ENCODE measurements at regions not wholly inside any gene's neighbourhood (a gene's known extent, or its start where the extent isn't known, plus 50 kb on each side); places are given as distances from the start of the nearest gene placed in this dataset.
"Not testable (repeated sequence)": the region's sequence is repeated elsewhere in the genome, so short reads cannot be mapped to it uniquely, and the experiment has no call there.

DNA sequence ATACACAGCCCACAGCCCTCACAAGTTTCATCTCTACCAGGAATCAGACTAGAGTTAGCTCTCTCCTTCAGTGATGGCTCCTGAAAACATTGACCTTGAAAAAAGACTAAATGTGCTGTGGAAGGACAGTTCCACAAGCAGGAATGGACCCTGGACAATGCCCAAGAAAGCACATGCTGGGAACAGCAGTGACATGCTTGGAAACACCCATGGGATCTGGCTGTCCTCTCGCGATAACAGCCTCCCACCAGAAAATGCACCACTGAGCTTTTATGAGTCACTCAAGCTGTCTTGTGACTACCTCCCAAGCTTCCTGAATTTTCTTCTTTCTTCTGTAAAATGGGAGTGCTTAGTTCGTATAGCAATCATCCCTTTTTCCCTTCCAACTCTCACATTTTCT lies 269.2 kb downstream of the LRATD1 start:
- H3K4me3 ChIP-seq (ENCODE audit: low read depth, low read length) = no peak overlapping the region
- TF ChIP-seq, protein P1, sequence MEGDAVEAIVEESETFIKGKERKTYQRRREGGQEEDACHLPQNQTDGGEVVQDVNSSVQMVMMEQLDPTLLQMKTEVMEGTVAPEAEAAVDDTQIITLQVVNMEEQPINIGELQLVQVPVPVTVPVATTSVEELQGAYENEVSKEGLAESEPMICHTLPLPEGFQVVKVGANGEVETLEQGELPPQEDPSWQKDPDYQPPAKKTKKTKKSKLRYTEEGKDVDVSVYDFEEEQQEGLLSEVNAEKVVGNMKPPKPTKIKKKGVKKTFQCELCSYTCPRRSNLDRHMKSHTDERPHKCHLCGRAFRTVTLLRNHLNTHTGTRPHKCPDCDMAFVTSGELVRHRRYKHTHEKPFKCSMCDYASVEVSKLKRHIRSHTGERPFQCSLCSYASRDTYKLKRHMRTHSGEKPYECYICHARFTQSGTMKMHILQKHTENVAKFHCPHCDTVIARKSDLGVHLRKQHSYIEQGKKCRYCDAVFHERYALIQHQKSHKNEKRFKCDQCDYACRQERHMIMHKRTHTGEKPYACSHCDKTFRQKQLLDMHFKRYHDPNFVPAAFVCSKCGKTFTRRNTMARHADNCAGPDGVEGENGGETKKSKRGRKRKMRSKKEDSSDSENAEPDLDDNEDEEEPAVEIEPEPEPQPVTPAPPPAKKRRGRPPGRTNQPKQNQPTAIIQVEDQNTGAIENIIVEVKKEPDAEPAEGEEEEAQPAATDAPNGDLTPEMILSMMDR (IDR thresholded peaks at IDR 0.05; ENCODE audit: insufficient read depth, low read length) = no peak
- no peak for DNase-seq (ENCODE audit: low read depth)

- H3K4me3 ChIP-seq (ENCODE audit: low read depth, low read length) = no peak overlapping the region
- TF ChIP-seq, protein P1 (IDR thresholded peaks at IDR 0.05; ENCODE audit: insufficient read depth, low read length) = no peak
- no peak for DNase-seq (ENCODE audit: low read depth)
These were observed 270.4 kb downstream of the LRATD1 start for GRCh38 chr2:14902953-14903352.

DNA sequence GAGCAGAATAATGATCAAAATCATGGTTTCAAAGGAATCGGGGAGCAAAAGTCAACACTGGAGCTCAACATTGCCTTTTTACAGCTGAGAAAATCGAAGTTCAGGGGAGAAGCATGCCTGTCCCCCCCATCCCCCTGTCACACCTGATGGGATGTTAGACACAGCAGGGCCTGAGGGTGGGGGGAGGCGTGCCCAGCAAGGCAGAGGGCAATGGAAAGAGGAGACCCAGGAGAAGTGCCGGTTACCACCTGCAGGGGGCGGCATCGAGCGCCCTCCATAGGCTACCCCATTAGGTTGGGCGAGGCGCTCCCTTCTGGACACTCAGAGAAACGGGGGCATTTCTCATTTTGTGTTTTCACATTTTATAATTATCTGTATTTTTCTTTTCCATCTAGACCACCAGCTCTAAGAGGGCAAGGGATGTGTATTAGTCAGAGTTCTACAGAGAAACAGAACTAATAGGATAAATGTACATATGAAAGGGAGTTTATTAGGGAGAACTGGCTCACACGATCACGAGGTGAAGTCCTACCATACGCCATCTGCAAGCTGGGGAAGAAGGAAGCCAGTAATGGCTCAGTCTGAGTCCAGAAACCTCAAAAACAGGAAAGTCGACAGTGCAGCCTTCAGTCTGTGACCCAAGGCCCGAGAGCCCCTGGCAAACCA lies 271.3 kb downstream of the LRATD1 start:
- TF ChIP-seq, protein P1 (IDR thresholded peaks at IDR 0.05; ENCODE audit: insufficient read depth, low read length) = peak; percentile 34
- no peak overlapping the region for H3K4me3 ChIP-seq (ENCODE audit: low read depth, low read length)
- DNase-seq (ENCODE audit: low read depth) = no peak

GRCh38 chr2:14904378-14904777 lies 271.9 kb downstream of the LRATD1 start:
- not testable (repeated sequence) for DNase-seq (ENCODE audit: low read depth); H3K4me3 ChIP-seq (ENCODE audit: low read depth, low read length)

DNA sequence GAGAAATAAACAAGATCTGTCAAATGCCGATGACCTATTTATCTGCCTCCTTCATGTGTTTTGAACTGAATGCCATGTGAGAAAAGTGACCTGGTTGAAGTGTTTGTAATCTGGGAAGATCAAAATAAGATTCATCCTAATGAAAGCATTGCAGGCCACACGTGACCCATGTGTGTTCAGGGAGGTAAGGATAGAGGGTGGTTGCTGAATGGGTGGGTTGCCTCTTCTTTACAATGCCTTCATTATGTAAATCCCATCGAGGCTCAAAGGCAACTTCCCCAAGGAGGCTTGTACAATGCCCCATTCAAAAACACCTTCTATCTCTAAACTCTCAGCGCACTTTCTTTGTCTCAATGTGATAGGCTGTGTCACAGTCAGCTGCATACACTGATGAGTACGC lies 273.1 kb downstream of the LRATD1 start:
- no peak for DNase-seq (ENCODE audit: low read depth)
- TF ChIP-seq, protein P1 (IDR thresholded peaks at IDR 0.05; ENCODE audit: insufficient read depth, low read length) = no peak
- no peak overlapping the region for H3K4me3 ChIP-seq (ENCODE audit: low read depth, low read length)

- no peak overlapping the region for H3K4me3 ChIP-seq (ENCODE audit: low read depth, low read length)
- DNase-seq (ENCODE audit: low read depth) = no peak
- TF ChIP-seq, protein P1 (IDR thresholded peaks at IDR 0.05; ENCODE audit: insufficient read depth, low read length) = no peak
These were observed 274.6 kb downstream of the LRATD1 start for GRCh38 chr2:14907014-14907612.

- no peak for DNase-seq (ENCODE audit: low read depth)
- TF ChIP-seq, protein P1 (IDR thresholded peaks at IDR 0.05; ENCODE audit: insufficient read depth, low read length) = no peak
- no peak overlapping the region for H3K4me3 ChIP-seq (ENCODE audit: low read depth, low read length)
These were observed 277.3 kb downstream of the LRATD1 start for GRCh38 chr2:14909795-14910194.

All from fibroblast of the aortic adventitia (primary cell).